ENCODE measurements at regions not wholly inside any gene's neighbourhood (a gene's known extent, or its start where the extent isn't known, plus 50 kb on each side); places are given as distances from the start of the nearest gene placed in this dataset.

DNA sequence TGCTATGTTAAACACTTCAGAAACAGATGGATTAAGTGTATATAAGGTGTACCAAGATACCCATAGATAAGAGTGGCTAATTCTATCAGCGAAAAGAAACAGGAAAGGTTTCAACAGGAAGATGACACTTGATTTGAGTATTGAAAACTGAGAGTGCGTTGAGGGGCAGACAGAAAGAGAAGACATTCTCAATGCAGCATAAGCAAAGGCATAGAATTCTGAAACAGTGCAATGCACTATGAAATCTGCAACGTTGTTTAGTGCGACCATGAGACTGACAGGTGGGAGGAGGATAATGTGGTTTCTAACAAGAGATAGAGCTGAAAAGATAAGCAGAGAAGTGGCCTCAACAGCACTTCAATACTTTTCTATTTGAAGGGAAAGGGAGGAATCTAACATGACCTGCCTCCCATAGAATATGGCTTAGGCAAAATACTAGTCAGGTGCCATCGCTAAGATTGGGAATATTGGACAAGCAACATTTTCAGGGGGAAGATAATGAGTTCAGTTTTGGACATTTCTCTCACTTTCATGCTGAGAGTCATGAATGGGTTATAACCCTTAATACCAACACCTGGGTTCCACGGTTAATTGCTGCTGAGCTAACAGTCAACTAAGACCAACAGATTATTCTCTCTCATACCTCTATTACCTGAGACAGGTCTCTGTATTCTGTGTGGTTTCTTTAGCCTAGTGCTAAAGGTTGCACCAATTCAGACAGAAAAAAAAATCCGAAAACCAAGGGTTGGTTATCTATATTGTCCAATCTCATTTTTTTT, 312.9 kb upstream of the ARID1B start:
- Histone ChIP-seq H3K4me3 (ENCODE audit: low read depth in 1 of 2, low read length in 2 of 2) (no peak overlapping the region), H3K27ac (ENCODE audit: low read depth in 2 of 2, low read length in 1 of 2) (no peak overlapping the region), H3K36me3 (ENCODE audit: control insufficient read depth in 2 of 2, insufficient read depth in 2 of 2, low read length in 1 of 2) (no peaks in the 10 kb centered on the region), H3K27me3 (ENCODE audit: control insufficient read depth in 1 of 2, insufficient read depth in 2 of 2, low read length in 2 of 2) (no peaks in the 10 kb centered on the region), H3K9me3 (ENCODE audit: control insufficient read depth in 2 of 2, insufficient read depth in 1 of 2, low read depth in 1 of 2, low read length in 1 of 2) (no peaks in the 10 kb centered on the region), H3K4me1 (ENCODE audit: control insufficient read depth in 2 of 2, insufficient read depth in 2 of 2, low read length in 1 of 2) (no peaks in the 10 kb centered on the region)
- 72 to 73% methylated on average over 7 of the region's 7 CpGs for WGBS, 2 donors

DNA sequence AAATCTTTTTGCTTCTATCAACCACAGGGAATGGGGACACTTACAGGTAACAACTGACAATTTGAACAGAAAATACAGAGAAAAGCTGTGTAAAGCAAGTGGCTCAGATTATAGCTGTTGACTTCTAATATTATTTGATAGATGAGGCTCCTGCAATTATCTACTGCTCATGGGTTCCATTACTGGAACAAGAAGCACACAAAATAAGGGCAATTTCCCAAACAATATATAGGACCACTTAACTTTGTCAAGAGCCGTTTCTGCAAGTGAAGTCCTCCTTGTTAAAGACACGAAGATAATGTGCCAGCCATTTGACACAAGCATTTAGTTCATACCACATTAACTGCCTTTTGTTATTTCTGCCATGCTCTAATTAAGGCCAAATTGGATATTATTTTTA, 315.5 kb upstream of the ARID1B start:
- Histone ChIP-seq H3K9me3 (ENCODE audit: control insufficient read depth in 2 of 2, insufficient read depth in 1 of 2, low read depth in 1 of 2, low read length in 1 of 2) (no peaks in the 10 kb centered on the region), H3K36me3 (ENCODE audit: control insufficient read depth in 2 of 2, insufficient read depth in 2 of 2, low read length in 1 of 2) (no peaks in the 10 kb centered on the region), H3K4me3 (ENCODE audit: low read depth in 1 of 2, low read length in 2 of 2) (no peak overlapping the region), H3K27ac (ENCODE audit: low read depth in 2 of 2, low read length in 1 of 2) (no peak overlapping the region), H3K27me3 (ENCODE audit: control insufficient read depth in 1 of 2, insufficient read depth in 2 of 2, low read length in 2 of 2) (no peaks in the 10 kb centered on the region), H3K4me1 (ENCODE audit: control insufficient read depth in 2 of 2, insufficient read depth in 2 of 2, low read length in 1 of 2) (no peaks in the 10 kb centered on the region)
- 85 to 86% methylated on average over 2 of the region's 2 CpGs for WGBS, 2 donors

GRCh38 chr6:156457601-156458000, 319.6 kb upstream of the ARID1B start:
- H3K4me1 ChIP-seq (ENCODE audit: control insufficient read depth in 2 of 2, insufficient read depth in 2 of 2, low read length in 1 of 2): no peaks in the 10 kb centered on the region
- no peaks in the 10 kb centered on the region for H3K27me3 ChIP-seq (ENCODE audit: control insufficient read depth in 1 of 2, insufficient read depth in 2 of 2, low read length in 2 of 2)
- no peak overlapping the region for H3K27ac ChIP-seq (ENCODE audit: low read depth in 2 of 2, low read length in 1 of 2)
- H3K36me3 ChIP-seq (ENCODE audit: control insufficient read depth in 2 of 2, insufficient read depth in 2 of 2, low read length in 1 of 2): no peaks in the 10 kb centered on the region
- H3K9me3 ChIP-seq (ENCODE audit: control insufficient read depth in 2 of 2, insufficient read depth in 1 of 2, low read depth in 1 of 2, low read length in 1 of 2): no peaks in the 10 kb centered on the region
- no peak overlapping the region for H3K4me3 ChIP-seq (ENCODE audit: low read depth in 1 of 2, low read length in 2 of 2)

DNA sequence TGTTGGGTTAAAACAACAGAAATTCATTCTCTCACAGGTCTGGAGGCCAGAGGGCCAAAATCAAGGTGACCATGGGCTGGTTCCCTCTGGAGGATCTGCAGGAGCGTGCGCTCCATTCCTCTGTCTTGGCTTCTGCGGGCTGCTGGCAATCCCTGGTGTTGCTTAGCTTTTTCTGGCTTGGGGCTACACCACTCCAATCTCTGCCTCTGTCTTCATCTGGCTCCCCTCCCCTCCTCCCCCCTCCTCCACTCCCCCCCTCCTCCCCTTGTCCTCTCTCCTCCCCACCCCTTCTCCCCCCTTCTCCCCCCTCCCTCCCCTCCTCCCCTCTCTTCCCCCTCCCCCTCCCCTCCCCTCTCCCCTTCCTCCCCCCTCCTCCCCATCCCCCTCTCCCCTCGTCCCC, 321.3 kb upstream of the ARID1B start:
- Histone ChIP-seq H3K4me3 (ENCODE audit: low read depth in 1 of 2, low read length in 2 of 2) (no peak overlapping the region), H3K27me3 (ENCODE audit: control insufficient read depth in 1 of 2, insufficient read depth in 2 of 2, low read length in 2 of 2) (no peaks in the 10 kb centered on the region), H3K4me1 (ENCODE audit: control insufficient read depth in 2 of 2, insufficient read depth in 2 of 2, low read length in 1 of 2) (no peaks in the 10 kb centered on the region), H3K9me3 (ENCODE audit: control insufficient read depth in 2 of 2, insufficient read depth in 1 of 2, low read depth in 1 of 2, low read length in 1 of 2) (no peaks in the 10 kb centered on the region), H3K36me3 (ENCODE audit: control insufficient read depth in 2 of 2, insufficient read depth in 2 of 2, low read length in 1 of 2) (no peaks in the 10 kb centered on the region), H3K27ac (ENCODE audit: low read depth in 2 of 2, low read length in 1 of 2) (no peak overlapping the region)
- 95 to 100% methylated on average over 3 of the region's 4 CpGs for WGBS, 2 donors

GRCh38 chr6:156454867-156455266, 322.3 kb upstream of the ARID1B start:
- H3K27ac ChIP-seq (ENCODE audit: low read depth in 2 of 2, low read length in 1 of 2): no peak overlapping the region
- H3K4me3 ChIP-seq (ENCODE audit: low read depth in 1 of 2, low read length in 2 of 2): no peak overlapping the region
- no peaks in the 10 kb centered on the region for H3K27me3 ChIP-seq (ENCODE audit: control insufficient read depth in 1 of 2, insufficient read depth in 2 of 2, low read length in 2 of 2)
- 70 to 73% methylated on average over 8 of the region's 8 CpGs for WGBS, 2 donors
- no peaks in the 10 kb centered on the region for H3K4me1 ChIP-seq (ENCODE audit: control insufficient read depth in 2 of 2, insufficient read depth in 2 of 2, low read length in 1 of 2)
- H3K9me3 ChIP-seq (ENCODE audit: control insufficient read depth in 2 of 2, insufficient read depth in 1 of 2, low read depth in 1 of 2, low read length in 1 of 2): no peaks in the 10 kb centered on the region
- no peaks in the 10 kb centered on the region for H3K36me3 ChIP-seq (ENCODE audit: control insufficient read depth in 2 of 2, insufficient read depth in 2 of 2, low read length in 1 of 2)

- no peaks in the 10 kb centered on the region for H3K36me3 ChIP-seq (ENCODE audit: control insufficient read depth in 2 of 2, insufficient read depth in 2 of 2, low read length in 1 of 2)
- no peak overlapping the region for H3K27ac ChIP-seq (ENCODE audit: low read depth in 2 of 2, low read length in 1 of 2)
- H3K27me3 ChIP-seq (ENCODE audit: control insufficient read depth in 1 of 2, insufficient read depth in 2 of 2, low read length in 2 of 2): no peaks in the 10 kb centered on the region
- no peaks in the 10 kb centered on the region for H3K9me3 ChIP-seq (ENCODE audit: control insufficient read depth in 2 of 2, insufficient read depth in 1 of 2, low read depth in 1 of 2, low read length in 1 of 2)
- WGBS, 2 donors: 88 to 92% methylated on average over 5 of the region's 5 CpGs
- H3K4me1 ChIP-seq (ENCODE audit: control insufficient read depth in 2 of 2, insufficient read depth in 2 of 2, low read length in 1 of 2): peaks cover 0 to 2% of the 10 kb centered on the region in 2 donors
- H3K4me3 ChIP-seq (ENCODE audit: low read depth in 1 of 2, low read length in 2 of 2): no peak overlapping the region
Measured at GRCh38 chr6:156451726-156452125, 325.5 kb upstream of the ARID1B start.

DNA sequence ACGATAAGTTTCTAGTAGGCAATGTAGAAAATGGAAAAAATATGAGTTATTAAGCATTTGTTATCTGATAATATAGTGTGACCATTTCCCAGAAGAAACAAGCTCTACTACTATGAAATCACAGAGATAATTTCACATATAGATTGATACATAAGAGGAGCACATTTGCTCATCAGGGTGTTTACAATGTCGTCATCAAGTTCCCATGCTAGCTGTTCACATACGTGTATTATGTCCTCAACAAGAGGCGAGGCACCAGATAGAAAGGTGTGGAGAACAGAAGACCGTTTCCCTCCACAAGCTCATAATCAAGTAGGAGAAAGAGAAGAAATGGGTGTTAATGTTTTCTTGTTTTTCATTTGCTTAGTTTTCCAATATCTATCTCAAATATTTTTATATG, 326.1 kb upstream of the ARID1B start:
- Histone ChIP-seq H3K27me3 (ENCODE audit: control insufficient read depth in 1 of 2, insufficient read depth in 2 of 2, low read length in 2 of 2) (no peaks in the 10 kb centered on the region), H3K4me1 (ENCODE audit: control insufficient read depth in 2 of 2, insufficient read depth in 2 of 2, low read length in 1 of 2) (peaks cover 0 to 2% of the 10 kb centered on the region in 2 donors), H3K36me3 (ENCODE audit: control insufficient read depth in 2 of 2, insufficient read depth in 2 of 2, low read length in 1 of 2) (no peaks in the 10 kb centered on the region), H3K9me3 (ENCODE audit: control insufficient read depth in 2 of 2, insufficient read depth in 1 of 2, low read depth in 1 of 2, low read length in 1 of 2) (no peaks in the 10 kb centered on the region), H3K4me3 (ENCODE audit: low read depth in 1 of 2, low read length in 2 of 2) (no peak overlapping the region), H3K27ac (ENCODE audit: low read depth in 2 of 2, low read length in 1 of 2) (no peak overlapping the region)
- 80 to 83% methylated on average over 5 of the region's 5 CpGs for WGBS, 2 donors

- Histone ChIP-seq H3K36me3 (ENCODE audit: control insufficient read depth in 2 of 2, insufficient read depth in 2 of 2, low read length in 1 of 2) (no peaks in the 10 kb centered on the region), H3K4me1 (ENCODE audit: control insufficient read depth in 2 of 2, insufficient read depth in 2 of 2, low read length in 1 of 2) (peaks cover 0 to 2% of the 10 kb centered on the region in 2 donors), H3K4me3 (ENCODE audit: low read depth in 1 of 2, low read length in 2 of 2) (peak overlapping the region in 1 of 2 donors; percentile 19), H3K27ac (ENCODE audit: low read depth in 2 of 2, low read length in 1 of 2) (peak overlapping the region; percentile 82 to 96), H3K9me3 (ENCODE audit: control insufficient read depth in 2 of 2, insufficient read depth in 1 of 2, low read depth in 1 of 2, low read length in 1 of 2) (no peaks in the 10 kb centered on the region), H3K27me3 (ENCODE audit: control insufficient read depth in 1 of 2, insufficient read depth in 2 of 2, low read length in 2 of 2) (no peaks in the 10 kb centered on the region)
Measured at GRCh38 chr6:156450421-156450820, 326.8 kb upstream of the ARID1B start.

GRCh38 chr6:156449569-156449968, 327.6 kb upstream of the ARID1B start:
- Histone ChIP-seq H3K9me3 (ENCODE audit: control insufficient read depth in 2 of 2, insufficient read depth in 1 of 2, low read depth in 1 of 2, low read length in 1 of 2) (no peaks in the 10 kb centered on the region), H3K36me3 (ENCODE audit: control insufficient read depth in 2 of 2, insufficient read depth in 2 of 2, low read length in 1 of 2) (no peaks in the 10 kb centered on the region), H3K4me3 (ENCODE audit: low read depth in 1 of 2, low read length in 2 of 2) (peak overlapping the region in 1 of 2 donors; percentile 19), H3K27ac (ENCODE audit: low read depth in 2 of 2, low read length in 1 of 2) (peak overlapping the region; percentile 90 to 96), H3K4me1 (ENCODE audit: control insufficient read depth in 2 of 2, insufficient read depth in 2 of 2, low read length in 1 of 2) (peaks cover 0 to 2% of the 10 kb centered on the region in 2 donors), H3K27me3 (ENCODE audit: control insufficient read depth in 1 of 2, insufficient read depth in 2 of 2, low read length in 2 of 2) (no peaks in the 10 kb centered on the region)
- WGBS, 2 donors: 63 to 67% methylated on average over 3 of the region's 3 CpGs

- H3K4me1 ChIP-seq (ENCODE audit: control insufficient read depth in 2 of 2, insufficient read depth in 2 of 2, low read length in 1 of 2): peaks cover 0 to 2% of the 10 kb centered on the region in 2 donors
- peak overlapping the region; percentile 90 to 96 for H3K27ac ChIP-seq (ENCODE audit: low read depth in 2 of 2, low read length in 1 of 2)
- peak overlapping the region in 1 of 2 donors; percentile 7 for H3K4me3 ChIP-seq (ENCODE audit: low read depth in 1 of 2, low read length in 2 of 2)
- H3K36me3 ChIP-seq (ENCODE audit: control insufficient read depth in 2 of 2, insufficient read depth in 2 of 2, low read length in 1 of 2): no peaks in the 10 kb centered on the region
- 44 to 46% methylated on average over 4 of the region's 4 CpGs for WGBS, 2 donors
- no peaks in the 10 kb centered on the region for H3K27me3 ChIP-seq (ENCODE audit: control insufficient read depth in 1 of 2, insufficient read depth in 2 of 2, low read length in 2 of 2)
- no peaks in the 10 kb centered on the region for H3K9me3 ChIP-seq (ENCODE audit: control insufficient read depth in 2 of 2, insufficient read depth in 1 of 2, low read depth in 1 of 2, low read length in 1 of 2)
Measured at GRCh38 chr6:156449128-156449527, 328.1 kb upstream of the ARID1B start.
